Activated CD4-positive, alpha-beta T cell treated with anti-CD3 and anti-CD28 coated beads for 48 hours (primary cell): ENCODE measurements at regions not wholly inside any gene's neighbourhood (a gene's known extent, or its start where the extent isn't known, plus 50 kb on each side); places are given as distances from the start of the nearest gene placed in this dataset.
"Not testable (repeated sequence)": the region's sequence is repeated elsewhere in the genome, so short reads cannot be mapped to it uniquely, and the experiment has no call there.

Experiments
- DNase-seq: peaks from one replicate; pipeline ENCODE4 v3.0.0-alpha.2; 2020

- no peak for DNase-seq
These were observed 152.2 kb downstream of the LIPI start for GRCh38 chr21:14058566-14058965.

GRCh38 chr21:14057841-14058481 lies 152.8 kb downstream of the LIPI start:
- not testable (repeated sequence) for DNase-seq

GRCh38 chr21:14057313-14057712 lies 153.4 kb downstream of the LIPI start:
- DNase-seq: no peak

- no peak for DNase-seq
These were observed 154.0 kb downstream of the LIPI start for GRCh38 chr21:14056771-14057191.

- DNase-seq: not testable (repeated sequence)
These were observed 154.8 kb downstream of the LIPI start for GRCh38 chr21:14055746-14056515.

GRCh38 chr21:14054682-14055081 lies 156.1 kb downstream of the LIPI start:
- DNase-seq: no peak

GRCh38 chr21:14050121-14050520 lies 160.6 kb downstream of the LIPI start:
- no peak for DNase-seq

GRCh38 chr21:14046401-14046800 lies 164.4 kb downstream of the LIPI start:
- DNase-seq: no peak

- no peak for DNase-seq
These were observed 170.4 kb downstream of the LIPI start for GRCh38 chr21:14040386-14040785.

GRCh38 chr21:14028619-14029018 lies 182.1 kb downstream of the LIPI start:
- not testable (repeated sequence) for DNase-seq

- DNase-seq: peak; percentile 92
These were observed 183.4 kb downstream of the LIPI start for GRCh38 chr21:14027235-14027869.

- not testable (repeated sequence) for DNase-seq
These were observed 190.6 kb downstream of the LIPI start for GRCh38 chr21:14020108-14020507.

GRCh38 chr21:14015841-14016240 lies 194.9 kb downstream of the LIPI start:
- DNase-seq: not testable (repeated sequence)

GRCh38 chr21:14013623-14014498 lies 196.9 kb downstream of the LIPI start:
- DNase-seq: not testable (repeated sequence)

- DNase-seq: no peak
These were observed 197.6 kb downstream of the LIPI start for GRCh38 chr21:14013056-14013603.

- DNase-seq: no peak
These were observed 198.3 kb downstream of the LIPI start for GRCh38 chr21:14012409-14012808.

GRCh38 chr21:14011751-14012150 lies 199.0 kb downstream of the LIPI start:
- DNase-seq: not testable (repeated sequence)

GRCh38 chr21:14011149-14011548 lies 199.6 kb downstream of the LIPI start:
- DNase-seq: not testable (repeated sequence)

GRCh38 chr21:14010729-14011128 lies 200.0 kb downstream of the LIPI start:
- DNase-seq: no peak

GRCh38 chr21:14009990-14010389 lies 200.8 kb downstream of the LIPI start:
- not testable (repeated sequence) for DNase-seq

GRCh38 chr21:14009238-14009981 lies 201.3 kb downstream of the LIPI start:
- not testable (repeated sequence) for DNase-seq

GRCh38 chr21:14008436-14008835 lies 202.3 kb downstream of the LIPI start:
- not testable (repeated sequence) for DNase-seq
